ENCODE measurements at regions not wholly inside any gene's neighbourhood (a gene's known extent, or its start where the extent isn't known, plus 50 kb on each side); places are given as distances from the start of the nearest gene placed in this dataset.

- WGBS, 2 donors: 23 to 27% methylated on average over 4 of the region's 4 CpGs
- no peaks in the 10 kb centered on the region for H3K4me1 ChIP-seq
- H3K27me3 ChIP-seq: no peaks in the 10 kb centered on the region
- H3K36me3 ChIP-seq: no peaks in the 10 kb centered on the region
- H3K9me3 ChIP-seq: no peaks in the 10 kb centered on the region
- TF ChIP-seq CTCF (IDR thresholded peaks at IDR 0.05) (no peak), POLR2A (IDR thresholded peaks at IDR 0.05) (no peak)
- intact Hi-C loops (cut with DNase I): no loop called here
- no peak for DNase-seq
- H3K4me3 ChIP-seq (replicated peaks in 1 of 3): no peak overlapping the region
- H3K27ac ChIP-seq: no peak overlapping the region
Measured at GRCh38 chr13:82791035-82791434, 1091.2 kb downstream of the SLITRK1 start.

- Histone ChIP-seq H3K27ac (no peak overlapping the region), H3K4me1 (no peaks in the 10 kb centered on the region), H3K4me3 (replicated peaks in 1 of 3) (no peak overlapping the region), H3K9me3 (no peaks in the 10 kb centered on the region), H3K27me3 (no peaks in the 10 kb centered on the region), H3K36me3 (no peaks in the 10 kb centered on the region)
- TF ChIP-seq CTCF (IDR thresholded peaks at IDR 0.05) (no peak), POLR2A (IDR thresholded peaks at IDR 0.05) (no peak)
- DNase-seq: no peak
- WGBS, 2 donors: 50 to 70% methylated on average over 3 of the region's 3 CpGs
- intact Hi-C loops (cut with DNase I): no loop called here
Measured at GRCh38 chr13:82772816-82773215, 1109.5 kb downstream of the SLITRK1 start.

GRCh38 chr13:82766732-82767321 lies 1115.4 kb downstream of the SLITRK1 start:
- WGBS, 2 donors: 65 to 68% methylated on average over 4 of the region's 4 CpGs

GRCh38 chr13:82758044-82758443 lies 1124.2 kb downstream of the SLITRK1 start:
- Histone ChIP-seq H3K36me3 (no peaks in the 10 kb centered on the region), H3K4me1 (no peaks in the 10 kb centered on the region), H3K27ac (no peak overlapping the region), H3K9me3 (no peaks in the 10 kb centered on the region), H3K4me3 (replicated peaks in 1 of 3) (no peak overlapping the region), H3K27me3 (no peaks in the 10 kb centered on the region)
- DNase-seq: no peak
- TF ChIP-seq POLR2A (IDR thresholded peaks at IDR 0.05): no peak
- TF ChIP-seq CTCF (IDR thresholded peaks at IDR 0.05): no peak
- 100% methylated on average over 1 of the region's 1 CpG for WGBS, 2 donors
- intact Hi-C loops (cut with DNase I): no loop called here

More at GRCh38 chr13:82766732-82767321, 1115.4 kb downstream of the SLITRK1 start:
- Histone ChIP-seq H3K9me3 (no peaks in the 10 kb centered on the region), H3K4me1 (no peaks in the 10 kb centered on the region), H3K27me3 (no peaks in the 10 kb centered on the region), H3K36me3 (no peaks in the 10 kb centered on the region), H3K4me3 (replicated peaks in 1 of 3) (no peak overlapping the region), H3K27ac (no peak overlapping the region)
- DNase-seq: no peak
- no peak for TF ChIP-seq CTCF (IDR thresholded peaks at IDR 0.05)
- TF ChIP-seq POLR2A (IDR thresholded peaks at IDR 0.05): no peak
- intact Hi-C loops (cut with DNase I): no loop called here

GRCh38 chr13:82751206-82751605 lies 1131.1 kb downstream of the SLITRK1 start:
- intact Hi-C loops (cut with DNase I): no loop called here

More at GRCh38 chr13:82751206-82751605, 1131.1 kb downstream of the SLITRK1 start:
- Histone ChIP-seq H3K4me3 (replicated peaks in 1 of 3) (no peak overlapping the region), H3K27me3 (no peaks in the 10 kb centered on the region), H3K4me1 (no peaks in the 10 kb centered on the region), H3K9me3 (no peaks in the 10 kb centered on the region), H3K27ac (no peak overlapping the region), H3K36me3 (no peaks in the 10 kb centered on the region)
- TF ChIP-seq POLR2A (IDR thresholded peaks at IDR 0.05) (no peak), CTCF (IDR thresholded peaks at IDR 0.05) (no peak)
- no peak for DNase-seq
